ENCODE measurements at regions not wholly inside any gene's neighbourhood (a gene's known extent, or its start where the extent isn't known, plus 50 kb on each side); places are given as distances from the start of the nearest gene placed in this dataset.
A peak's percentile ranks its signal among the peaks of the same experiment; 100 is the strongest.
"Not testable (repeated sequence)": the region's sequence is repeated elsewhere in the genome, so short reads cannot be mapped to it uniquely, and the experiment has no call there.

GRCh38 chr5:96529559-96529958, 96.5 kb upstream of the PCSK1 start:
- no peak for DNase-seq

DNA sequence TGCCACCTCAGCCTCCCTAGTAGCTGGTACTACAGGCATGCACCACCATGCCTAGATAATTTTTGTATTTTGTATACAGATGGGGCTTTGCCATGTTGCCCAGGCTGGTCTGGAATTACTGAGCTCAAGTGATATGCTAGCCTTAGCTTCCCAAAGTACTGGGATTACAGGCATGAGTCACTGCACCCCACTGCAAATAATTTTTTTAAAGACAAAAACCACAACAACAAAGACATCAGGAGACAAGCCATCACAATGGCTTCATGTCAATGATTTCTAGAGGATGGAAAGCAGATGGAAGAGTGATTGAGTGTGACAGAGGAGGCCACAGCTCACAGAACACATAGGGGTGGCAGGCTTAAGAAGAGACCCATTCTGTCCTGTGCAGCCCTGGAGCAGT, 97.9 kb upstream of the PCSK1 start:
- no peak for DNase-seq

DNA sequence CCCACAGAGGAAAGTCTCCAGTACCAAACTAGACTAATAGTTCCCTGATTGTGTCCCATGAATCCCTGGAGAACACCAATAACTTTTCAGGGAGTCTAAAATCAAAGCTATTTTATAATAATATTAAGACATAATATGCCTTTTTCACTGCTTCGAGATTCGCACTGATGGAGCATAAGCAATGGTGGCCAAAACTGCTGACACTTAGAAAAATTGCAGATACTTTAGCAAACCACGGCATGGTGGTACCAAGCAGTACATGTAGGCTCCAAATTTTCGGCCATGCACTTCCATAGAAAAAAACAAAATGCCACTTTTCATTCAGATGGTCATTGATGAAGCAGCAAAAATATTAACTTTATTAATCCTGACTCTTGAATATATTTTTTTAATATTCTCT, 100.3 kb upstream of the PCSK1 start:
- DNase-seq, result no peak

DNA sequence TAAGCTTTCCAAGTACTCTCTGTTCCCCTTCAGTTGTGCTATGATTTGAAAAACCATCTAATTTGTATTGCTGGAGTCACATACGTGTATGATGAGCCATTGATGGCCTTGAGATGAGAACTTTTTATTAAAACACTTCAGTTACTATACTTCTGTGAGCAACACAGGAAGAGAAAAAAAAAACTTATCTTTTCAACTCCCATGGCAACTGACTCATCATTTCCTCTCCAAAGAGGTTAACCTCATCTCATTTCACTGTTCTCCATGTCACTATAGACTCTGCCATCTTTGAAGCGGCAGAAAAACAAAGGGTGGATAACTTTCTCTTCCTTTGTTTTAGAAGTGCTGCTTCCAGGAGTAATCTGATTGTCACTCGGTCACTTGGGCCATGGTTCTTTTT, 104.3 kb upstream of the PCSK1 start:
- no peak for DNase-seq

GRCh38 chr5:96538808-96539250, 105.8 kb upstream of the PCSK1 start:
- no peak for DNase-seq

DNA sequence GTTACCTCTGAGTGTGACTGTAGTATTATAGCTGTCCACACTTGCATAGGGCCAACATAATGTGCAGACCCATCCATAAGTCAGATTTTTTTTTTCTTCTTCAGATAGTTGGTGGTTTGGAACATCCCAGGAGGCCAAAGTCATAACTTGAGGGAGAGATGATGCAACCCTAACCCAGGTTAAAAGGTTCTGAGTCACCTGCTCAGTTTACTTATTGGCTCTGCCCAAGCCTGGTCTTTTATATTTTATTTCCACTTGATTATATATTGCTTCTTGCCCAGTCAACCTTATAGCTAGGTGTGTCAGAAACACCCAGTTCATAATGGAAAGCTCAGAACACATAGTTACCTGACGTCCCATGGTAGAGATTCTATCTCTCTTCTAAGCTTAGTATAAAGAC, 113.1 kb upstream of the PCSK1 start:
- DNase-seq, result no peak

DNA sequence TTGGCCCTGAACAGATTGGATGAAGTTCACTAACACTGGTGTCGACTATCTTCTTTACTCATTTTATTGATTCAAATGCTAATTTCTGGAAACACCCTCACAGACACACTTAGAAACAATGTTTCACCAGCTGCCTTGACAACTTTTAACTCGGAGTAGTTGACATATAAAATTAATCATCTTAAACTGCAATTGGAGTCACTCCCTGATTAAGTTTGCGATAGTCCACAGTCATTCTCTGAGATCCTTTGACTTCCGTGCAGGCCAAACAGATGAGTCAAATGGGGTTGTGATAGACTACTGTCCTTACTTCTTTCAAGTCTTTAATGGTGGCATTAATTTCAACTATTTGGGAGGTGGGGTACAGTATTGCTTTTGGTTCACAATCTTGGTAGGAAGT, 114.4 kb upstream of the PCSK1 start:
- no peak for DNase-seq

DNA sequence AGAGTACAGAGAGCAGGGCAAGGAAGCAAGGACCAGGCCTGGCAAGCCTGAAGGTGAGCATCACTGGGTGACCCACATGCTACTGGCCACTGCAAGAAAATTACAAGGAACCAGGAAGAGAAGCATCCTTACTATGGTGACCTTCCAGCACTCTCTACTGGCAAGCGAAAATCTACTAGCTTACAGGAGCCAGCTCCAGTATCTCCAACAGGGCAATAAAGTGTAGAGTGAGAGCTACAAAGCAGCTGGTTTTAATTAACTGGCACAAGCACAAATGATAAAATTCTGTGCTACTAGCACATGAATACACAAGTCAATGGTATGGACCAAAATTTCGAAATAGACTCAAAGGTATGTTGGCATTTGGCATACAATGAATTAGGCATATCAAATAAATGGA, 113.3 kb upstream of the CAST start:
- no peak for DNase-seq

- not testable (repeated sequence) for DNase-seq
These were observed 101.3 kb upstream of the CAST start for GRCh38 chr5:96560857-96561256.

- DNase-seq, result no peak
These were observed 99.6 kb upstream of the CAST start for GRCh38 chr5:96562614-96563013.

- DNase-seq, result no peak
These were observed 98.4 kb upstream of the CAST start for GRCh38 chr5:96563816-96564215.

DNA sequence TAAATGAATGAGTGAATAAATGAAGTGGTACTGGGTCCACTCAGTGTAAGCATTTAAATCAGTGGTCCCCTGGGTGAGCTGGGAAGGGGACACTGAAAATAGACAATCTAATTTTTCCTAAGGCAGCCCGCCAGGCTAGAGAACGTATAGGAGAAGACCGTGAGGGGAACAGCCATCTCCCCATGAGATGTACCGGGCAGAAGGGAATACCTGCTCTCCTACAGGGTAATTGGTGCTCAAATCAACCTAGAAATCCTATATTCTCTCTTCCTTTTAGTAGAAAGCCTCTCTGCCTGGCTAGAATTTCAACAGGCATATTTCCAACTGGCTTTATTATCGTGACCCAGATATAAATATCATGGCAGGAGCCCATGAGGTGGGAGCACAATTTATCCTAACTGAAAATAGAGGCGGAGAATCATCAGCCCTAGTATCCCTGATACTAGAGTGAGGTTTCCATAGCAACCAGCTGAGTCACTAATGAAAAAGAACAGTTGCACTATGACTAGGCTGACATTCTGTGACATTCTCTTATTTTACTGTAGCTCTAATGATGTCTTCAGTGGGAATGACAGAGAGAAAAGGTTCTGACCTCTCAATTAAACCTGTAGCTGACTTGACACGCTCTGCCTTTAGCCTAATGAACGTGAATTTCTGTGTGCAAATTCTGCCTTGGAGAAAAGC, 96.5 kb upstream of the CAST start:
- DNase-seq, result no peak

- no peak for DNase-seq
These were observed 95.2 kb upstream of the CAST start for GRCh38 chr5:96566833-96567587.

- no peak for DNase-seq
These were observed 92.8 kb upstream of the CAST start for GRCh38 chr5:96569332-96569731.

GRCh38 chr5:96569770-96570169, 92.4 kb upstream of the CAST start:
- DNase-seq, result no peak

GRCh38 chr5:96572864-96573512, 89.2 kb upstream of the CAST start:
- DNase-seq, result peak; percentile 75

GRCh38 chr5:96573513-96573894, 88.7 kb upstream of the CAST start:
- DNase-seq, result no peak

DNA sequence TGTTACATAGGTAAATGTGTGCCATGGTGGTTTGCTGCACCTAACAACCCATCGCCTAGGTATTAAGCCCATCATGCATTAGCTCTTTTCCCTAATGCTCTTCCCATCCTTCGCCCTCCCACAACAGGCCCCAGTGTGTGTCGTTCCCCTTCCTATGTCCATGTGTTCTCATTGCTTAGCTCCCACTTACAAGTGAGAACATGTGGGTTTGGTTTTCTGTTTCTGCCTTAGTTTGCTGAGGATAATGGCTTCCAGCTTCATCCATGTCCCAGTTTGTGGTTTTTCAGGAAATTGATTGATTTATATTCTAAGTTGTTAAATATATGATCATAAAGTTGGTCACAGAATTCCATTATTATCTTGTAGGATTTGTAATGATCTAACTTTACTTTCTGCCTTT, 85.3 kb upstream of the CAST start:
- DNase-seq, result no peak

GRCh38 chr5:96577909-96578308, 84.3 kb upstream of the CAST start:
- no peak for DNase-seq

GRCh38 chr5:96579711-96580110, 82.5 kb upstream of the CAST start:
- no peak for DNase-seq

- DNase-seq, result peak; percentile 95
These were observed 79.8 kb upstream of the CAST start for GRCh38 chr5:96582343-96582742.

- DNase-seq, result no peak
These were observed 77.5 kb upstream of the CAST start for GRCh38 chr5:96584712-96585111.

- DNase-seq, result no peak
These were observed 73.6 kb upstream of the CAST start for GRCh38 chr5:96588539-96588938.

GRCh38 chr5:96590796-96591195, 71.4 kb upstream of the CAST start:
- DNase-seq, result no peak
